K562 (cell line): ENCODE measurements at regions not wholly inside any gene's neighbourhood (a gene's known extent, or its start where the extent isn't known, plus 50 kb on each side); places are given as distances from the start of the nearest gene placed in this dataset.

Experiments
- CHD2 ChIP-seq: IDR thresholded peaks from 2 replicates; pipeline ENCODE4 v1.6.1; 2011; ENCODE audit warnings: low read depth, low read length
- CTCF ChIP-seq, 3 experiments: IDR thresholded peaks in 2 of 3; conservative IDR thresholded peaks in 1 of 3; 2 replicates each; pipeline ENCODE4 v1.5.1; 2011 to 2012; ENCODE audit warnings: low read length in 3 of 3, mild to moderate bottlenecking in 3 of 3, control low read depth in 2 of 3, improper control_type of control experiment in 1 of 3, inconsistent platforms in 1 of 3, low read depth in 1 of 3, mixed read lengths in 1 of 3, moderate library complexity in 1 of 3; ENCODE audit not compliant: insufficient read depth in 2 of 3
- GTF2E2 ChIP-seq: fragments of 200-800 bp; sonication (Bioruptor generic); IDR thresholded peaks from 2 replicates; pipeline ENCODE4 v1.6.1; 2016; ENCODE audit warnings: missing genetic modification characterization, missing compliant biosample characterization
- MAX ChIP-seq: sonication (generic); formaldehyde crosslinking; IDR thresholded peaks from 2 replicates; pipeline ENCODE4 v1.9.0; 2022; ENCODE audit warnings: mild to moderate bottlenecking, missing genetic modification reagents
- MYNN ChIP-seq, 2 experiments: sonication (generic); formaldehyde crosslinking in 1 of 2; IDR thresholded peaks; 2 replicates each; pipeline versions ENCODE4 v1.5.0 to v1.6.1; 2016 to 2020; ENCODE audit warnings: antibody characterized with exemption in 1 of 2, missing genetic modification reagents in 1 of 2
- NFATC3 ChIP-seq: fragments of 450-650 bp; IDR thresholded peaks from 2 replicates; pipeline ENCODE4 v1.6.1; 2017; ENCODE audit warnings: mild to moderate bottlenecking
- POLR2AphosphoS5 ChIP-seq: IDR thresholded peaks from 2 replicates; pipeline ENCODE4 v1.6.1; 2011; ENCODE audit warnings: mild to moderate bottlenecking, low read depth, low read length, moderate library complexity; ENCODE audit not compliant: control insufficient read depth, insufficient read depth
- RBM17 ChIP-seq: fragments of 200-400 bp; formaldehyde crosslinking; IDR thresholded peaks from 2 replicates; pipeline ENCODE4 v1.6.1; 2017; ENCODE audit warnings: low read depth, mild to moderate bottlenecking, low read length, borderline replicate concordance
- SP1 ChIP-seq: sonication (generic); formaldehyde crosslinking; IDR thresholded peaks from 2 replicates; pipeline ENCODE4 v1.8.1; 2022; ENCODE audit warnings: mild to moderate bottlenecking, missing genetic modification reagents
- TCF7L2 ChIP-seq: fragments of 150-350 bp; IDR thresholded peaks from 2 replicates; pipeline ENCODE4 v1.6.1; 2016; ENCODE audit warnings: low read depth, mild to moderate bottlenecking, low read length, moderate library complexity
- ZEB2 ChIP-seq: fragments of 450-650 bp; IDR thresholded peaks from 2 replicates; pipeline ENCODE4 v1.6.1; 2016
- ZNF12 ChIP-seq: sonication (generic); formaldehyde crosslinking; IDR thresholded peaks from 2 replicates; pipeline ENCODE4 v1.4.0; 2020; ENCODE audit warnings: mild to moderate bottlenecking, missing genetic modification reagents
- TF ChIP-seq, protein P1 (sequence below): fragments of 450-650 bp; formaldehyde crosslinking; IDR thresholded peaks from 2 replicates; pipeline ENCODE4 v1.4.0; 2022; ENCODE audit warnings: missing genetic modification characterization

DNA sequence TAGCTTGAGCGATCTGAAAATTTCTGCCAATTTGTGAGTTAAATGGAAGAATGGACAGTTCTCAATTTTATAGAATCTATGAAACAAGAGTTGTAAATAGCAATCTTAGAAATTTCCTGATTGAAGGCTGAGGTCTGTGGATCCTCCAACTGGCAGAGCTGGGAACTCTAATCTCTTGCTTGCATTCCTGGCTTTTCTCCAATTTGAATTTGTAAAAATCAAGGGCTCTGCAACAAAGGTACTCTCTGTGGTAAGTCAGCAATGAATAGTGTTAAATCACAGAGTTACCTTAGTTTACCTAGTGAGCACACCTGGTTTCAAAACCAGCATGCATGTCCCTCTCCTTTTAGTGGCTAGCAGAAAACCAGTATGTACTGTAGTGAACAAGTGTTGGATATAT lies 1070.5 kb downstream of the TDRD15 start:
- no peak for TF ChIP-seq CHD2
- no peak for TF ChIP-seq MYNN (IDR thresholded peaks at IDR 0.05)
- no peak for TF ChIP-seq MYNN (CRISPR knock-in tag; IDR thresholded peaks at IDR 0.05)
- TF ChIP-seq MAX, result no peak
- TF ChIP-seq NFATC3, result no peak
- no peak for TF ChIP-seq CTCF (IDR thresholded peaks at IDR 0.05 in 2 of 3, conservative IDR thresholded peaks at IDR 0.05 in 1 of 3; ENCODE audit: insufficient read depth in 2 of 3, low read depth in 1 of 3, low read length in 3 of 3)
- TF ChIP-seq ZEB2, result no peak
- TF ChIP-seq POLR2AphosphoS5, result no peak
- TF ChIP-seq GTF2E2 (tag), result no peak
- no peak for TF ChIP-seq RBM17
- TF ChIP-seq SP1 (CRISPR knock-in tag), result no peak
- TF ChIP-seq ZNF12 (CRISPR knock-in tag), result no peak
- TF ChIP-seq, protein P1, sequence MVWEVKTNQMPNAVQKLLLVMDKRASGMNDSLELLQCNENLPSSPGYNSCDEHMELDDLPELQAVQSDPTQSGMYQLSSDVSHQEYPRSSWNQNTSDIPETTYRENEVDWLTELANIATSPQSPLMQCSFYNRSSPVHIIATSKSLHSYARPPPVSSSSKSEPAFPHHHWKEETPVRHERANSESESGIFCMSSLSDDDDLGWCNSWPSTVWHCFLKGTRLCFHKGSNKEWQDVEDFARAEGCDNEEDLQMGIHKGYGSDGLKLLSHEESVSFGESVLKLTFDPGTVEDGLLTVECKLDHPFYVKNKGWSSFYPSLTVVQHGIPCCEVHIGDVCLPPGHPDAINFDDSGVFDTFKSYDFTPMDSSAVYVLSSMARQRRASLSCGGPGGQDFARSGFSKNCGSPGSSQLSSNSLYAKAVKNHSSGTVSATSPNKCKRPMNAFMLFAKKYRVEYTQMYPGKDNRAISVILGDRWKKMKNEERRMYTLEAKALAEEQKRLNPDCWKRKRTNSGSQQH (CRISPR knock-in tag), result no peak
- no peak for TF ChIP-seq TCF7L2
